ENCODE measurements at regions not wholly inside any gene's neighbourhood (a gene's known extent, or its start where the extent isn't known, plus 50 kb on each side); places are given as distances from the start of the nearest gene placed in this dataset.
"Not testable (repeated sequence)": the region's sequence is repeated elsewhere in the genome, so short reads cannot be mapped to it uniquely, and the experiment has no call there.

GRCh38 chr6:169114632-169115031 is 139.0 kb downstream of the THBS2 start:
- not testable (repeated sequence) for TF ChIP-seq EZH2 (IDR thresholded peaks at IDR 0.05); POLR2AphosphoS5 (IDR thresholded peaks at IDR 0.05; ENCODE audit: borderline replicate concordance, low read depth, low read length)
